ENCODE measurements at regions not wholly inside any gene's neighbourhood (a gene's known extent, or its start where the extent isn't known, plus 50 kb on each side); places are given as distances from the start of the nearest gene placed in this dataset.

- TF ChIP-seq, protein P1, sequence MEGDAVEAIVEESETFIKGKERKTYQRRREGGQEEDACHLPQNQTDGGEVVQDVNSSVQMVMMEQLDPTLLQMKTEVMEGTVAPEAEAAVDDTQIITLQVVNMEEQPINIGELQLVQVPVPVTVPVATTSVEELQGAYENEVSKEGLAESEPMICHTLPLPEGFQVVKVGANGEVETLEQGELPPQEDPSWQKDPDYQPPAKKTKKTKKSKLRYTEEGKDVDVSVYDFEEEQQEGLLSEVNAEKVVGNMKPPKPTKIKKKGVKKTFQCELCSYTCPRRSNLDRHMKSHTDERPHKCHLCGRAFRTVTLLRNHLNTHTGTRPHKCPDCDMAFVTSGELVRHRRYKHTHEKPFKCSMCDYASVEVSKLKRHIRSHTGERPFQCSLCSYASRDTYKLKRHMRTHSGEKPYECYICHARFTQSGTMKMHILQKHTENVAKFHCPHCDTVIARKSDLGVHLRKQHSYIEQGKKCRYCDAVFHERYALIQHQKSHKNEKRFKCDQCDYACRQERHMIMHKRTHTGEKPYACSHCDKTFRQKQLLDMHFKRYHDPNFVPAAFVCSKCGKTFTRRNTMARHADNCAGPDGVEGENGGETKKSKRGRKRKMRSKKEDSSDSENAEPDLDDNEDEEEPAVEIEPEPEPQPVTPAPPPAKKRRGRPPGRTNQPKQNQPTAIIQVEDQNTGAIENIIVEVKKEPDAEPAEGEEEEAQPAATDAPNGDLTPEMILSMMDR (IDR thresholded peaks at IDR 0.05; ENCODE audit: low read length), result no peak
- no peak for TF ChIP-seq EZH2 (IDR thresholded peaks at IDR 0.05; ENCODE audit: borderline replicate concordance, low read length)
Measured at GRCh38 chr15:39291690-39292089, 289.2 kb upstream of the THBS1 start.
